Endothelial cell of umbilical vein (primary cell): ENCODE measurements at regions not wholly inside any gene's neighbourhood (a gene's known extent, or its start where the extent isn't known, plus 50 kb on each side); places are given as distances from the start of the nearest gene placed in this dataset.

ENCODE experiments used
- EZH2 ChIP-seq: IDR thresholded peaks from 2 replicates; pipeline ENCODE4 v1.6.1; 2012; ENCODE audit warnings: borderline replicate concordance, low read depth, mild to moderate bottlenecking, moderate library complexity, low read length, inconsistent platforms; ENCODE audit not compliant: severe bottlenecking
- FOS ChIP-seq: IDR thresholded peaks from 2 replicates; pipeline ENCODE4 v1.6.1; 2011; ENCODE audit warnings: mild to moderate bottlenecking, low read length, moderate library complexity, borderline replicate concordance; ENCODE audit not compliant: insufficient read depth
- GATA2 ChIP-seq: IDR thresholded peaks from 2 replicates; pipeline ENCODE4 v1.7.0; 2011; ENCODE audit warnings: low read depth, mild to moderate bottlenecking, moderate library complexity, mixed read lengths, low read length; ENCODE audit not compliant: insufficient read length, insufficient read depth
- JUN ChIP-seq: IDR thresholded peaks from 2 replicates; pipeline ENCODE4 v1.6.1; 2011; ENCODE audit warnings: borderline replicate concordance, low read depth; ENCODE audit not compliant: insufficient read length, insufficient read depth
- MAX ChIP-seq: IDR thresholded peaks from 2 replicates; pipeline ENCODE4 v1.6.1; 2011; ENCODE audit not compliant: insufficient read depth, insufficient read length
- MYC ChIP-seq: IDR thresholded peaks from one replicate; pipeline ENCODE4 v1.6.1; 2011; ENCODE audit warnings: mild to moderate bottlenecking, low read depth, low read length
- POLR2A ChIP-seq: IDR thresholded peaks from 2 replicates; pipeline ENCODE4 v1.6.1; 2012; ENCODE audit warnings: low read depth, mild to moderate bottlenecking, control low read depth, low read length
- POLR2AphosphoS5 ChIP-seq: IDR thresholded peaks from 2 replicates; pipeline ENCODE4 v1.6.1; 2012; ENCODE audit warnings: low read depth, mild to moderate bottlenecking, control low read depth, low read length, moderate library complexity; ENCODE audit not compliant: insufficient read depth
- TF ChIP-seq, protein P1 (sequence below), 2 donors: IDR thresholded peaks; 1 replicate in 1 of 2; 2 replicates in 1 of 2; pipeline ENCODE4 v1.5.1; 2011; ENCODE audit warnings: low read length in 2 of 2, mild to moderate bottlenecking in 2 of 2, moderate library complexity in 2 of 2, control low read depth in 1 of 2, inconsistent platforms in 1 of 2, low read depth in 1 of 2; ENCODE audit not compliant: insufficient read depth in 1 of 2; ENCODE audit errors: extremely low read depth in 1 of 2

DNA sequence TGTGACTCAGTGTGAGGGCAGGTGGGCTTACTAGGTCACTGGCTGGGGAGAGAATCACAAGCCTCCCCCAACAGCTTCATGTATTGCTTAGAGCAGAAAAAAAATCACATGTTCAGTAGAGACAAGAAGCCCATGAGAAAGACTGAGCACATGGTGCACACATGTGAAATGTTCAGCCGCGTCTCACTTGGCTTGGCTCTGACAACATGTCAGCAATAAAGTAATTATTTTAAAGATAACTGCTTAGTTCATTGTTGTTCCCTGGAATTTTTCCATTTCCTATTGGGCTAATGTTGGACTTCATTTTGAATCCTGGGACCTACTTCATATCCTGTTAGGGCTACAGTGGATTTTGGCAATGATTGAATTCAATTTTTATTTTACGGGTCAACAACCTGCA is 222.6 kb downstream of the C6orf118 start:
- TF ChIP-seq, protein P1, sequence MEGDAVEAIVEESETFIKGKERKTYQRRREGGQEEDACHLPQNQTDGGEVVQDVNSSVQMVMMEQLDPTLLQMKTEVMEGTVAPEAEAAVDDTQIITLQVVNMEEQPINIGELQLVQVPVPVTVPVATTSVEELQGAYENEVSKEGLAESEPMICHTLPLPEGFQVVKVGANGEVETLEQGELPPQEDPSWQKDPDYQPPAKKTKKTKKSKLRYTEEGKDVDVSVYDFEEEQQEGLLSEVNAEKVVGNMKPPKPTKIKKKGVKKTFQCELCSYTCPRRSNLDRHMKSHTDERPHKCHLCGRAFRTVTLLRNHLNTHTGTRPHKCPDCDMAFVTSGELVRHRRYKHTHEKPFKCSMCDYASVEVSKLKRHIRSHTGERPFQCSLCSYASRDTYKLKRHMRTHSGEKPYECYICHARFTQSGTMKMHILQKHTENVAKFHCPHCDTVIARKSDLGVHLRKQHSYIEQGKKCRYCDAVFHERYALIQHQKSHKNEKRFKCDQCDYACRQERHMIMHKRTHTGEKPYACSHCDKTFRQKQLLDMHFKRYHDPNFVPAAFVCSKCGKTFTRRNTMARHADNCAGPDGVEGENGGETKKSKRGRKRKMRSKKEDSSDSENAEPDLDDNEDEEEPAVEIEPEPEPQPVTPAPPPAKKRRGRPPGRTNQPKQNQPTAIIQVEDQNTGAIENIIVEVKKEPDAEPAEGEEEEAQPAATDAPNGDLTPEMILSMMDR (IDR thresholded peaks at IDR 0.05; ENCODE audit: extremely low read depth in 1 of 2, insufficient read depth in 1 of 2, low read depth in 1 of 2, low read length in 2 of 2): no peak
- no peak for TF ChIP-seq POLR2AphosphoS5
- no peak for TF ChIP-seq EZH2
- no peak for TF ChIP-seq POLR2A
- no peak for TF ChIP-seq FOS
- no peak for TF ChIP-seq MAX
- TF ChIP-seq GATA2: no peak
- no peak for TF ChIP-seq MYC
- no peak for TF ChIP-seq JUN
